Stimulated activated naive CD8-positive, alpha-beta T cell treated with anti-CD3 and anti-CD28 coated beads, Interleukin-15, Interleukin-2, amounts not matched to agents 100 ng/mL and 50 ng/mL, for 24 hours (primary cell): ENCODE measurements at regions not wholly inside any gene's neighbourhood (a gene's known extent, or its start where the extent isn't known, plus 50 kb on each side); places are given as distances from the start of the nearest gene placed in this dataset.
"Not testable (repeated sequence)": the region's sequence is repeated elsewhere in the genome, so short reads cannot be mapped to it uniquely, and the experiment has no call there.

Experiments used
- H3K27ac Mint-ChIP-seq: one replicate; pipeline ENCODE4 v1.8.0; 2021; ENCODE audit warnings: mild to moderate bottlenecking, mixed read lengths
- H3K27me3 Mint-ChIP-seq: one replicate; pipeline ENCODE4 v1.8.0; 2021; ENCODE audit warnings: mixed read lengths
- H3K36me3 Mint-ChIP-seq: one replicate; pipeline ENCODE4 v1.8.0; 2021; ENCODE audit warnings: low read depth, mixed read lengths
- H3K4me1 Mint-ChIP-seq: one replicate; pipeline ENCODE4 v1.8.0; 2021; ENCODE audit warnings: low read depth, mixed read lengths
- H3K4me3 Mint-ChIP-seq: one replicate; pipeline ENCODE4 v1.8.0; 2021; ENCODE audit warnings: mild to moderate bottlenecking, mixed read lengths
- H3K9me3 Mint-ChIP-seq: one replicate; pipeline ENCODE4 v1.8.0; 2021; ENCODE audit warnings: mixed read lengths

DNA sequence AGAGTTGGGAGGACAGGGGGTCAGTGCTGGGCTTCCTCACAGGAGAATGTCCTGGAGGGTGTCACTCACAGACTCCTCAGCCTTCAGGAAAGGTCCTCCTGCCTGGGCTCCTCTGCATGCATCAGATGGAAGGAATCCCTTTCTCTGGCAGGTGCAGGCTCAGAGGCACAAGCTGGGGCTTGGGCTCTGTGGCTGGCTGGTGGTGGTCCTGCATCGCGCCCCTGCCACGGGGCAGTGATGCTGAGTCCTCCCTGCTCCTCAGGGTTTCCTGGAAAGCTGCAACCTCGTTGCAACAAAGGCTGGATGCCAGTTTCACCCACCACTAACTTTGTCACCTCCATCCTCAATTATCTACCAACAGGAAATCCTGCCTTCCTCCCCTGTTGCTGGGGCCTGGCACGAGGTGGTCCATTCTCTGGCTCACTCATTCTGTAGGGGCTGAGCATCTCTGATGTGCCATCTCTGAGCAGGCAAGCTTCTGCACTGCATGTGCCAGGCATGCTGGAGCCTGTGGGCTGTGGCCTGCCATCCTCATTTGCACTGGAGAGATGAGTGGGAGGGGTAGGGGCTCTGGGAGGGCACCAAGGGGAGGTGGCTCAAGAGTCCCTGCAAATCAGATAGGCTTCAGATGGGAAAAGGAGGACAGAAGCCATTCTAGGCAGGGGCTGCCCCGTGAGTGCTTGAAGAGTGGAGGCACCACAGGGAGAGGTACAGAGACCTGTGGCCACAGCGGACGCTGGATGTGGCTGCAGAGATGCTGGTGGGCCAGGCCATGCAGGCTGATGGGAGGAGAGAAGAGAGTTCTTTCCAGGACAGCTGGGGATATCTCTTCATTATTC lies 272.6 kb upstream of the HS6ST1 start:
- Mint-ChIP-seq H3K27me3 (no peaks in the 10 kb centered on the region), H3K9me3 (no peaks in the 10 kb centered on the region), H3K27ac (no peak overlapping the region), H3K36me3 (no peaks in the 10 kb centered on the region), H3K4me1 (no peaks in the 10 kb centered on the region), H3K4me3 (no peak overlapping the region)

DNA sequence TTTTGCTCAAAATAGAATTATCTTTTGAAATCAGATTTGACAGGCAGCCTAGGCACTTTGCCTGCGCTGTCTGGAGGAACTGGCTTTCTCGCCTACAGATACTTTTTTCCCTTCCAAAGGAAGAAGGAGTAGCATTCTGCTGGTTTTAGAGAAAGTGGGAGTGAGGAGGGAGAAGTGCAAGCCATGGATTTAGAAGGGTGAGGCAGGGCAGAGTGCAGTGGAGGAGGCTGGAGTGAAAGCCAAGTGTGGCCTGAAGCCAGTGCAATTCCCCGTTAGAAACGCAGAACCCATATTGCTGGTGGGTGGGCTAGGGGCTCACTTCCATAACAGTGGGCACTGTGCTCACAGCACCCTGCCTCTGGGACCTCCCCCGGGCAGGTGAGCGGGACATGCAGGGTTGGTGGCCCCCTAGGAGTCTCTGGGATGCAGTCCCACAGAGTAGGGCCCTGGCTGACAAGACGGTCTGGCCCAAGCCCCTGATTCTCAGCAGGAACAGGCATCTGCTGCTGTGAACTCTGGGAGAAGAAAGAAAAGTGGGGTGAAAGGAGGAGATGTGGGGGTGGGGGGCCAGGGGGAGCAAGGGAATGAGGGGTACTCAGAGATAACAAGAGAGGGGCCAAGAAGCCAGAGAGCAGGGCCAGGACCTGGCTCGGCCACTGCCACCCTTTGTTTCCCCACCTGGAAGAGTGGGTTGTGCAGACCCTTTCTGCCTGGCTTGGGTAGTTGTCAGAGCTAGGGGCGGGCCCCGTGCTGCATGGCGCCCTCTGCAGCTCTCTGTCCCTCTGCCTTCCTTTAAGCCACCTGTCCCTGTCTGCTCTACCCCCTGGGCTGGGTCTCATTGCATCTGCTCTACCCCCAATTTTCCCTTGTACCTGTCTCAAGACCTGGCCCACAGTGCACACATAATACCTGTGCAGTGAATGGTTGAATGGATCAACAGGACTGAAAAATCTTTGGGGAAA lies 273.5 kb upstream of the HS6ST1 start:
- H3K4me3 Mint-ChIP-seq = no peak overlapping the region
- no peaks in the 10 kb centered on the region for H3K9me3 Mint-ChIP-seq
- H3K36me3 Mint-ChIP-seq = no peaks in the 10 kb centered on the region
- no peak overlapping the region for H3K27ac Mint-ChIP-seq
- H3K4me1 Mint-ChIP-seq = no peaks in the 10 kb centered on the region
- no peaks in the 10 kb centered on the region for H3K27me3 Mint-ChIP-seq

DNA sequence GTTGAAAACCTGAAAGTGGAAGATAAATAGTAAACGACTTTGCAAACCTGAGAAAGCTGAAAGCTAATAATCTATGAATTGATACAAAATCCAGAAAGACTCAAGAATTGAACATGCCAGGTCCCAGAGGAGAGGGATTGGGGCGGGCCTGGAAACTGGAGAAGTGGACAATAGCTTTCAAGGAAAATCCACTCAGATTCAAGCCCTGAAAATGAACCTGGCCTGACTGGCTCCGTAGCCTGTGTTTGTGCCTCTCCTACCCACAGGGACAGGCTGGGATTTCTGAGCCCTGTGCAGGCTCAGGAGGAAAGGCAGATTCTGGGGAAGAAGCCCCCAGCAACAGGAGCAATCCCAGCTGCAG lies 274.8 kb upstream of the HS6ST1 start:
- no peaks in the 10 kb centered on the region for H3K9me3 Mint-ChIP-seq
- H3K4me3 Mint-ChIP-seq = no peak overlapping the region
- no peaks in the 10 kb centered on the region for H3K27me3 Mint-ChIP-seq
- H3K27ac Mint-ChIP-seq = no peak overlapping the region
- no peaks in the 10 kb centered on the region for H3K36me3 Mint-ChIP-seq
- no peaks in the 10 kb centered on the region for H3K4me1 Mint-ChIP-seq

DNA sequence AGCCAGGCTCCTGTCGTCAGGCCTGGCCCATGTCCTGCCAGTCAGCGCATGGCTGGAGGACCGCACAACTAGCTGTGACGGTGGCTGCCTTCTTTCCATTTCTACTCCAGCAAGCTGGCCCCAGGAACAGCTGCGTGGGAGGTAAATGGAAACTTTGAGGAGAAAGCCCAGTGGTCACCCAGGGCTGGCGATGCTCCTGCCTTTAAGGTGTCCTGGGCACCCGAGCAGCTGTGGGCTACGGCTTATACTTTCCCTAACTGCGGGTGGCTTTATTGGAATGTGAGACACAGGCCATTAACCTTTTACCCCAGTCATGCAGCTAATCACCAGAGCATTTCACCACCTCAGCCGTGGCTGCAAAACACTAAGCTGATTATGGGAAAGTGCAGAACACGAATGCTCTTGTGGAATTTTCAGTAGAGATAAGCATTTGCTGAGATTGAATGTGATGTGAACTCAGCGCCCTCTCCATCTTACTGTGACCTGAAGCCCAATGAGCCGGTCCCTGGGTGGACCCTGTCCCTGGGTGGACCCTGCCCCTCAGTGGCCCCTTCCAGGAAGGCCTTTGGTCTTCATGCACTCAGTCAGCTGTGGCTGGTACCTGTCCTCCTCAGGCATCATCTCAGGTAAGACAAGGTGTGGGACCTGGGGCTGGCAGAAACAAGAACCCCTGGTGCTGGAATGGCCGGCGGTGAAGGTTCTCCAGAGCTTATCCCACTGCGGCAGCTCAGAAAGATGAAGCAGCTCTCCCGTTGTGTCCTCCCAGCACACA lies 275.4 kb upstream of the HS6ST1 start:
- Mint-ChIP-seq H3K36me3 (no peaks in the 10 kb centered on the region), H3K27ac (no peak overlapping the region), H3K4me3 (no peak overlapping the region), H3K27me3 (no peaks in the 10 kb centered on the region), H3K9me3 (no peaks in the 10 kb centered on the region), H3K4me1 (no peaks in the 10 kb centered on the region)

DNA sequence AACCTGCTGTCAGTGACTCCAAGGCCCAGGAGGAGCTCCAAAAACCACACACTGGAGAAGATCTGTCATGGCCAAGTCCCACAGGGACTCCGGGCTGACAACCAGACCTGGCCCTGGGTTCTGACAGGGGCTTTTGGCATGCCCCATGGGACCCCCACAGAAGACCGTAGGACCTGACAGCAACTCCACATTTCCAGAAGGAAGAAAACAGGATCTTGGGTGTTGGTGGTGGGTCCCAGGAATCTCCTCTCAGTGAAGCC lies 275.9 kb upstream of the HS6ST1 start:
- Mint-ChIP-seq H3K4me3 (no peak overlapping the region), H3K9me3 (no peaks in the 10 kb centered on the region), H3K27me3 (no peaks in the 10 kb centered on the region), H3K36me3 (no peaks in the 10 kb centered on the region), H3K27ac (no peak overlapping the region), H3K4me1 (no peaks in the 10 kb centered on the region)

DNA sequence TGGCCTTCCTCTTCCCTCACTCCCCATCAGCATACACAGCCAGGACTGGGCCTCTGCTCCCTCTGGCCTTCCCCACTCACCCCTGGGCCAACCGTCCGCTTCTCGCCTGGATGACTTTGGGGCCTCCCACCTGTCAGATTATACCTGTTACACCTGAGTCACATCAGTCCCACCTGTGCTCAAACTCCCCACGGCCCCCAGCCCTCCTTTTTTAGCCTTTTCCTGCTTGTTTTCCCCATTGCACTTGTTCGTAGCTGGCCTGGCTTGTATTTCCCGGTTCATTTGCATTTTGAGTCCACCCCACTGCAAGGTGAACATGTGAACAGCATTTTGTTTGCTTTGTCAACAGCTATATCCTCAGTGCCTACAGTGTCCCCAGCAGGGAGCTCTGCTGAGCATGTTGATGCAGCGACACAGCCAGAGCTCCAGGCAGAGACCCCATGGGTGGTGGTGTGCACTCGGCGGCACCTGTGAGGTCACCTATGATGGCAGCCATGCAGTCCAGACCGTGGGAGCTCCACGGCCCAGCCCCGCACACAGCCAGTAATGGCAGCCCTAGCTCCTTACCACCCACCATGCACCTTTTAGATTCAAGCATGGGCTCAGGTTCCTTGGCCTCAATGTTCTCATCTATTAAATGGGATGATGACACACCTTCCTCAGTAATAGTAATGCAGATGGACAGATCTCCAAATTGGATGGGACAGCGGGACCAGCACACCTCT lies 276.4 kb upstream of the HS6ST1 start:
- H3K9me3 Mint-ChIP-seq = no peaks in the 10 kb centered on the region
- H3K4me3 Mint-ChIP-seq = no peak overlapping the region
- H3K27ac Mint-ChIP-seq = no peak overlapping the region
- no peaks in the 10 kb centered on the region for H3K4me1 Mint-ChIP-seq
- no peaks in the 10 kb centered on the region for H3K36me3 Mint-ChIP-seq
- H3K27me3 Mint-ChIP-seq = no peaks in the 10 kb centered on the region

DNA sequence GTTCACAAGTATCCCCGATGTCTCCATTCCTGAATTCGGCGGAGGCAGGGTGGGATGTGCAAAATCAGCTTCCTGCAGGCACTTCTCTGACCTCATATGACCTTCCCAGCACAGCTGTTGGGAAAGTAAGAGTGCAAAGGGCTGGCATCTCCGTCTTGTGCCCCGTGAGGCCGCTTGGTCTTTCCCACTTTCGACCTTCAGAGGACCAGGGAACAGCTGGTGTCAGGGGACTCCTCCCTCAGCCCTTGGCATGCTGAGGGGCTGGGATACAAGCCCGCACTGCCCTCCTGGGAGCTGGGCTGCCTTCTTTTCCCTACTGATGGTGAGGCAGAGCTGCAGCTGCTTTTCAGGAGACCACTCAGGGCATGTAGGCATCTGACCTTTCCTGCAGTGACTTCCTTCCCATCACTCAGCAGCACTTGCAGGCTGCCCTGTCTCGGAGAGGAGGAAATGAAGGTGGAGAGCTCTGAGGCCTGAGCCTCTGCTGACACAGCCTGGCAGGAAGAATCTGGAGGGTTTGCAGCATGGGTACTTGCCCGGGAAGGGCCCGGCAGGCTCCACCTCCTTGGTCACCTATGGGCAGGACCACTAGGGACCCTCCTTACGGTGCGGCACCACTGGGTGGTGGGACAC lies 277.2 kb upstream of the HS6ST1 start:
- H3K4me1 Mint-ChIP-seq = no peaks in the 10 kb centered on the region
- no peaks in the 10 kb centered on the region for H3K36me3 Mint-ChIP-seq
- H3K9me3 Mint-ChIP-seq = no peaks in the 10 kb centered on the region
- H3K4me3 Mint-ChIP-seq = no peak overlapping the region
- H3K27ac Mint-ChIP-seq = no peak overlapping the region
- no peaks in the 10 kb centered on the region for H3K27me3 Mint-ChIP-seq

DNA sequence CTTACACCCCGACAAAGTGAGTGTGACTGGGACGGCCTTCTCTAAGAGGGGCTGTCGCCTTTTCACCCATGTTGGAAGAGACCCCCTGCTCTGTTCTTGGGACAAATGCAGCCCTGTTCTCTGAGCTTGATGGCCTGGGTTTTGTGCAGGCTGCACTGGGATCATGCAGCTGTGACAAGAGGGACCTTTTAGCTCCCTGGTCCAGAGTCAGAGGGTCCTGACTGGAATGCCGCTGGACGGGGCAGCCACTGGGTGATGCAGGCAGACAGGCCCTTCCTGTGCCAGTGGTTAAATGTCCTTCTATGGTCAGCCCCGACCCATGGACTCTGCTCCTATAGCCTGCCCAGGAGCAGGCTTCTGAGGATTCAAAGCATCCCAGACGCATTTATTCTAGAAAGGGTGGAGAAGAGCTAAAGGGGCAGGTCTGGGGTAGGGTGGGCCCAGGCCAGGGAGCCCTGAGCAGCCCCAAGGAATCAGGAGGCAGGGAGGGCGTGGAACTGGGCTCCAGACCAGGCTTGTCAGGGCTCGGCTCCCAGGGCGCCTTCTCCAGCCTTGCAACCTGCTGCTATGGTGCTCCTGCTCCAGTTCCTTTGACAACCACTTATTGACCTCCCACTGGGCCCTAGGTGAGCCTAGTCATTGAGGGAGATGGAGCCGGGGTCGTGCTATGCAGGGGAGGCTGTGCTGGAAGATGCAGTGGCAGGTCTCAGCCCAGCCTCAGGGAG lies 277.9 kb upstream of the HS6ST1 start:
- Mint-ChIP-seq H3K36me3 (no peaks in the 10 kb centered on the region), H3K27ac (no peak overlapping the region), H3K27me3 (no peaks in the 10 kb centered on the region), H3K4me1 (no peaks in the 10 kb centered on the region), H3K4me3 (no peak overlapping the region), H3K9me3 (no peaks in the 10 kb centered on the region)

DNA sequence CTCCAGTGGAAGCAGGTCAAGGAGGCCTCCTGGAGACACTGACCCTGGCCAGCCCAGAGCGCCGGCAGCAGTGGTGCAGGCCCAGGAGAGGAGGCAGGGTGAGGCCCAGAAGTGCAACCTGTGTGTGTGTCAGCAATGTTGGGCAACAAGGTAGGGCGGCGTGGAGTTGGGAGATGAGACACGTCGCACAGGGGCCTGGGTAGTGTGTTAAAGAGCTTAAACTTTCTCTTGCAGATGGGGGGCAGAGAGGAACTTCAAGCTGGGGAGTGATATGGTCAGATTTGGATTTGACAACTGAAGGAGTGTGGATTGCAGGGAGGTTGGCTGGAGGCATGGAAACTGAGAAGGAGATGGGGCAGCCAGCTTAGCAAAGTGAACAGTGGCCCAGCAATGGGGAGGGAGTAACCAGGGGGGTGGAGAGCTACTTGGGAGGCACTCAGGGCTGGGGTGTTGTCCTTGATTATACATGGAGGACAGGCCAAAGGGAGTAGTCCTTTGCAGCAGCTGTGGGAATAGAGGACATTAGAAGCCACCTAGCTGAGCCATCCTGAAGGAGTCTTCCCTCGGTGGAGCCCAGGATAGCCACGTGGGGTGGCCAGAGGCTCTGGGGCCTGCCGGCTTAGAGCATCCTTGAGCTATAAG lies 278.6 kb upstream of the HS6ST1 start:
- H3K27me3 Mint-ChIP-seq = no peaks in the 10 kb centered on the region
- H3K27ac Mint-ChIP-seq = no peak overlapping the region
- H3K36me3 Mint-ChIP-seq = no peaks in the 10 kb centered on the region
- no peak overlapping the region for H3K4me3 Mint-ChIP-seq
- no peaks in the 10 kb centered on the region for H3K9me3 Mint-ChIP-seq
- no peaks in the 10 kb centered on the region for H3K4me1 Mint-ChIP-seq

DNA sequence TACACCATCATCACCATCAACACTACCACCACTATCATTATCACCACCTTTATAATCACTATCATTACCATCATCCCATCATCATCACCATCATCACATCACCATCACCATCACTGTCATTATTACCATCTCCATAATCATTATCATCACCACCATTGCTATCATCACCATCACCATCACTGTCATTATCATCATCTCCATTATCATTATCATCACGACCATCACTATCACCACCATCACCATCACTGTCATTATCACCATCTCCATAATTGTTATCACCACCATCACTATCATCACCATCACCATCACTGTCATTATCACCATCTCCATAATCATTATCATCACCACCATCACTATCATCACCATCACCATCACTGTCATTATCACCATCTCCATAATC lies 279.6 kb upstream of the HS6ST1 start:
- not testable (repeated sequence) for H3K36me3 Mint-ChIP-seq, H3K27ac Mint-ChIP-seq, H3K4me1 Mint-ChIP-seq, H3K4me3 Mint-ChIP-seq, H3K9me3 Mint-ChIP-seq, H3K27me3 Mint-ChIP-seq

DNA sequence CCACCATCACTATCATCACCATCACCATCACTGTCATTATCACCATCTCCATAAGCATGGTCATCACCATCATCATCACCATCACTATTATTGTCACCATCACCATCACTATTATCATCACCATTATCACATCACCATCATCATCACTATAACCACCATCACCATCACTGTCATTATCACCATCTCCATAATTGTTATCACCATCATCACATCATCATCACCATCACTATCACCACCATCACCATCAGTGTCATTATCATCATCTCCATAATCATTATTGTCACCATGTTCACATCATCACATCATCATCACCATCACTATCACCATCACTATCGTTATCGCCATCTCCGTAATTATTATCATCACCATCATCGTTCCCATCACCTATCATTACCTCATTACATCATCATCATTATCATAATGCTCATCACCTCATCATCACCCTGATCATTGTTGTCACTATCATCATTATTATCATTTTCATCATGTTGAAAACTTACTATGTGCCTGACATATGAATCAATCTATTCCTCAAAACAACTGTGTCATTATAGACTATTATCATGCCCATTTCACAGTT lies 280.3 kb upstream of the HS6ST1 start:
- Mint-ChIP-seq H3K9me3 (no peaks in the 10 kb centered on the region), H3K4me3 (no peak overlapping the region), H3K27me3 (no peaks in the 10 kb centered on the region), H3K36me3 (no peaks in the 10 kb centered on the region), H3K27ac (no peak overlapping the region), H3K4me1 (no peaks in the 10 kb centered on the region)

DNA sequence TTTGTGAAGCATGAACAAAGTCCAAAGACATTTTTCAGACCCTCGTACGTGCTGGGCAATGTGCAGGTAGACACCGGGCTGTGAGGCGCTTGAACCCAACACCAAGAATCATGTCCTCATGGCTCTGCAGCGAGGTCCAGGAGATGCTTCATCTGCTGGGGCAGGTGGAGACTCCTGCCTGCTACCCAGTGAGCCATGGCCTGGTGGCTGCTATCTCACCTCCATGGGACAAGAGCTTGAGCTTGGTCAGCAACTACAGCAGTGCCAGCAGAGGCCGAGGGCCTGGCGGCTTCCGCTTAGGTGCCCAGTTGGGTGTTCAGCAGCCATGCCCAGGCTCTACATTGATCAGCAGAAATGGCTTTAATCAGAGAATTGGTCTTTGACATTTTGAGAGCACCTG lies 281.0 kb upstream of the HS6ST1 start:
- Mint-ChIP-seq H3K27me3 (no peaks in the 10 kb centered on the region), H3K27ac (no peak overlapping the region), H3K4me1 (no peaks in the 10 kb centered on the region), H3K4me3 (no peak overlapping the region), H3K36me3 (no peaks in the 10 kb centered on the region), H3K9me3 (no peaks in the 10 kb centered on the region)

DNA sequence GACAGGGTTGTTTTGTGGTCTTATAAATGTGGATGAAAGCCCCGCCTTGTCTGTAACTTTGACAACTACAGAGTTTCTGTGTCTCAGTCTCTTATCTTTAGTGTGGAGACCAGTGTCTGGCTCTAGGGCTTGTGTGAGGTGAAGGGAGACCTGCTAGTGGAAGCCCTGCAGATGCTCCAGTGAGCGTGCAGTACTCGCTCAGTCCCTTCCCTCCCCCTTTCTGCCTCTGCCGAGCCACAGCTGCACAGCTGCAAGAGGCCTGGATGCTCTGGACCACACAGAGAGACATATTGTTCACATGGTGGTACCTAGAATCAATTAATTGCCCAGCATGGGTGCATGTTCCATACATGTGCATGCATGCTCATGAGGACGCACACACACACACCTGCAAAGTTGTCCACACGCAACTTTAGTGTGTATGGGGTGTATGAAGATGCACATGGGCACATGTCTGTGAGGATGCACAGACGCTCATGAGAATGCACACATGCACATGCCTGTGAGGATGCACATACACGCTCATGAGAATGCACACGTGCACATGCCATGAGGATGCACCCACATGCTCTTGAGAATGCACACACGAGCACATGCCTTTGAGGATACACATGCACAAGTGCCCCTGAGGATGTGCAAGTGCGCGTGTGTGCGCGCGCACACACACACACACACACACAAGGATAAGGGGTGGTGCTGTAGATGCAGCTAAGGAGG lies 282.1 kb upstream of the HS6ST1 start:
- Mint-ChIP-seq H3K27ac (no peak overlapping the region), H3K4me1 (no peaks in the 10 kb centered on the region), H3K27me3 (no peaks in the 10 kb centered on the region), H3K36me3 (no peaks in the 10 kb centered on the region), H3K9me3 (no peaks in the 10 kb centered on the region), H3K4me3 (no peak overlapping the region)
